SK-N-SH treated with all-trans-retinoic acid at 6 μM for 48 hours (cell line): ENCODE measurements at regions not wholly inside any gene's neighbourhood (a gene's known extent, or its start where the extent isn't known, plus 50 kb on each side); places are given as distances from the start of the nearest gene placed in this dataset.

Source experiments
- ATAC-seq: fragments of 200-7000 bp; cut with Tn5 transposase; 3 replicates; pipeline ENCODE4 v1.9.1; 2020; ENCODE audit warnings: mild to moderate bottlenecking, moderate library complexity
- ARNTL ChIP-seq: fragments of 450-650 bp; formaldehyde crosslinking; IDR thresholded peaks from 2 replicates; pipeline ENCODE4 v1.5.0; 2020; ENCODE audit warnings: low read depth, mild to moderate bottlenecking, moderate library complexity, borderline replicate concordance
- BACH2 ChIP-seq: fragments of 250-450 bp; sonication (Bioruptor Pico); IDR thresholded peaks from 2 replicates; pipeline ENCODE4 v1.9.0; 2021; ENCODE audit warnings: mild to moderate bottlenecking, borderline replicate concordance
- CSDC2 ChIP-seq: fragments of 250-450 bp; sonication (Bioruptor Pico); IDR thresholded peaks from 2 replicates; pipeline ENCODE4 v1.5.0; 2020; ENCODE audit warnings: mild to moderate bottlenecking, moderate library complexity
- ESRRG ChIP-seq: fragments of 250-450 bp; sonication (Bioruptor Pico); IDR thresholded peaks from 2 replicates; pipeline ENCODE4 v1.6.1; 2021; ENCODE audit warnings: mild to moderate bottlenecking
- ISL1 ChIP-seq: fragments of 250-450 bp; sonication (Bioruptor Pico); IDR thresholded peaks from 2 replicates; pipeline ENCODE4 v2.1.2; 2022; ENCODE audit warnings: mild to moderate bottlenecking, moderate library complexity
- RARB ChIP-seq: fragments of 250-450 bp; sonication (Bioruptor Pico); IDR thresholded peaks from 2 replicates; pipeline ENCODE4 v1.8.0; 2021; ENCODE audit warnings: mild to moderate bottlenecking, moderate library complexity
- SNAI2 ChIP-seq: fragments of 250-450 bp; sonication (Bioruptor Pico); IDR thresholded peaks from 2 replicates; pipeline ENCODE4 v1.5.0; 2020; ENCODE audit warnings: mild to moderate bottlenecking, moderate library complexity
- TCF4 ChIP-seq: fragments of 250-450 bp; sonication (Bioruptor Pico); IDR thresholded peaks from 2 replicates; pipeline ENCODE4 v1.8.0; 2021; ENCODE audit warnings: mild to moderate bottlenecking, moderate library complexity, borderline replicate concordance
- ZC3H10 ChIP-seq: fragments of 250-450 bp; sonication (Bioruptor Pico); IDR thresholded peaks from 2 replicates; pipeline ENCODE4 v1.5.1; 2021; ENCODE audit warnings: mild to moderate bottlenecking, moderate library complexity
- ZFP3 ChIP-seq: fragments of 250-450 bp; sonication (Bioruptor Pico); IDR thresholded peaks from 2 replicates; pipeline ENCODE4 v1.5.0; 2020; ENCODE audit warnings: mild to moderate bottlenecking, moderate library complexity
- ZNF565 ChIP-seq: fragments of 450-650 bp; formaldehyde crosslinking; conservative IDR thresholded peaks from 2 replicates; pipeline ENCODE4 v1.5.0; 2020; ENCODE audit warnings: low read depth, mild to moderate bottlenecking, moderate library complexity
- ZNF70 ChIP-seq: fragments of 450-650 bp; formaldehyde crosslinking; IDR thresholded peaks from 2 replicates; pipeline ENCODE4 v1.5.0; 2020; ENCODE audit warnings: mild to moderate bottlenecking, moderate library complexity
- ZNF8 ChIP-seq: fragments of 450-650 bp; formaldehyde crosslinking; IDR thresholded peaks from 2 replicates; pipeline ENCODE4 v1.5.0; 2020; ENCODE audit warnings: mild to moderate bottlenecking, moderate library complexity
- TF ChIP-seq, protein P1 (sequence below): fragments of 250-450 bp; sonication (Bioruptor Pico); IDR thresholded peaks from 2 replicates; pipeline ENCODE4 v1.8.0; 2021; ENCODE audit warnings: low read depth, mild to moderate bottlenecking, moderate library complexity, borderline replicate concordance
- TF ChIP-seq, protein P2 (sequence below): fragments of 250-450 bp; sonication (Bioruptor Pico); IDR thresholded peaks from 2 replicates; pipeline ENCODE4 v1.8.0; 2020; ENCODE audit warnings: mild to moderate bottlenecking, moderate library complexity, borderline replicate concordance
- TF ChIP-seq, protein P3 (sequence below): fragments of 250-450 bp; sonication (Bioruptor Pico); IDR thresholded peaks from 2 replicates; pipeline ENCODE4 v1.5.1; 2021; ENCODE audit warnings: mild to moderate bottlenecking, moderate library complexity
- TF ChIP-seq, protein P4 (sequence below): fragments of 250-450 bp; sonication (Bioruptor Pico); IDR thresholded peaks from 2 replicates; pipeline ENCODE4 v1.5.1; 2020; ENCODE audit warnings: low read depth, mild to moderate bottlenecking, moderate library complexity
- TF ChIP-seq, protein P5 (sequence below): fragments of 250-450 bp; sonication (Bioruptor Pico); IDR thresholded peaks from 2 replicates; pipeline ENCODE4 v1.5.0; 2020; ENCODE audit warnings: mild to moderate bottlenecking, moderate library complexity

DNA sequence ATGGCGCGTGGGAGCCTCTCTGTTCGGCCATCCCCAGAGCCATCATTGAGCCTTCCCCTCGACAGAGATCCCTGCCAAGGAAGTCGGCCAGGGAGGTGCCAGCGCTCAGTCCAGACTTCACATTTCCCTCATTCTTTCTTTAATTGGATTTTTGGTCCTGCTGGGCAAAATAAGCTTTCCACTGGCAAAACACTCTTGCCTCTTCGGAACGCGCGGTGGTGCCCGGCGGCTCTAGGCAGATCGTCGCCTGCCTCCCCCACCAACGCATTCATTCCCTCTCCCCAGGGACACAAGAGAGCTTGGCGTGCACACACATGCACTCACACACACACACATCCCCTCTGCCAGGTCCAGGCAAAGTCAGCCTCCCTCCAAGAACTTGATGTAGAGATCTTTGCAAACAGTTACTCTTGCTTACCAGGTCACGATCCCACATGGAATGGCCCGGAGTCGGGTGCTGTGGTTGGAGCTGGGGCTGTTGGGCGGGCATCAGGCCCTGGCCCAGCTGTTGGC lies 257.1 kb downstream of the BCOR start:
- no peak for ATAC-seq
- no peak for TF ChIP-seq ZC3H10 (CRISPR knock-in tag)
- TF ChIP-seq ESRRG (CRISPR knock-in tag): no peak
- no peak for TF ChIP-seq ZNF70 (CRISPR knock-in tag)
- TF ChIP-seq ZFP3: no peak
- TF ChIP-seq, protein P1, sequence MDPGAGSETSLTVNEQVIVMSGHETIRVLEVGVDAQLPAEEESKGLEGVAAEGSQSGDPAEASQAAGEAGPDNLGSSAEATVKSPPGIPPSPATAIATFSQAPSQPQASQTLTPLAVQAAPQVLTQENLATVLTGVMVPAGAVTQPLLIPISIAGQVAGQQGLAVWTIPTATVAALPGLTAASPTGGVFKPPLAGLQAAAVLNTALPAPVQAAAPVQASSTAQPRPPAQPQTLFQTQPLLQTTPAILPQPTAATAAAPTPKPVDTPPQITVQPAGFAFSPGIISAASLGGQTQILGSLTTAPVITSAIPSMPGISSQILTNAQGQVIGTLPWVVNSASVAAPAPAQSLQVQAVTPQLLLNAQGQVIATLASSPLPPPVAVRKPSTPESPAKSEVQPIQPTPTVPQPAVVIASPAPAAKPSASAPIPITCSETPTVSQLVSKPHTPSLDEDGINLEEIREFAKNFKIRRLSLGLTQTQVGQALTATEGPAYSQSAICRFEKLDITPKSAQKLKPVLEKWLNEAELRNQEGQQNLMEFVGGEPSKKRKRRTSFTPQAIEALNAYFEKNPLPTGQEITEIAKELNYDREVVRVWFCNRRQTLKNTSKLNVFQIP (CRISPR knock-in tag): no peak
- TF ChIP-seq BACH2 (CRISPR knock-in tag): no peak
- TF ChIP-seq, protein P2, sequence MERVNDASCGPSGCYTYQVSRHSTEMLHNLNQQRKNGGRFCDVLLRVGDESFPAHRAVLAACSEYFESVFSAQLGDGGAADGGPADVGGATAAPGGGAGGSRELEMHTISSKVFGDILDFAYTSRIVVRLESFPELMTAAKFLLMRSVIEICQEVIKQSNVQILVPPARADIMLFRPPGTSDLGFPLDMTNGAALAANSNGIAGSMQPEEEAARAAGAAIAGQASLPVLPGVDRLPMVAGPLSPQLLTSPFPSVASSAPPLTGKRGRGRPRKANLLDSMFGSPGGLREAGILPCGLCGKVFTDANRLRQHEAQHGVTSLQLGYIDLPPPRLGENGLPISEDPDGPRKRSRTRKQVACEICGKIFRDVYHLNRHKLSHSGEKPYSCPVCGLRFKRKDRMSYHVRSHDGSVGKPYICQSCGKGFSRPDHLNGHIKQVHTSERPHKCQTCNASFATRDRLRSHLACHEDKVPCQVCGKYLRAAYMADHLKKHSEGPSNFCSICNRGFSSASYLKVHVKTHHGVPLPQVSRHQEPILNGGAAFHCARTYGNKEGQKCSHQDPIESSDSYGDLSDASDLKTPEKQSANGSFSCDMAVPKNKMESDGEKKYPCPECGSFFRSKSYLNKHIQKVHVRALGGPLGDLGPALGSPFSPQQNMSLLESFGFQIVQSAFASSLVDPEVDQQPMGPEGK: no peak
- TF ChIP-seq ARNTL: no peak
- TF ChIP-seq, protein P3, sequence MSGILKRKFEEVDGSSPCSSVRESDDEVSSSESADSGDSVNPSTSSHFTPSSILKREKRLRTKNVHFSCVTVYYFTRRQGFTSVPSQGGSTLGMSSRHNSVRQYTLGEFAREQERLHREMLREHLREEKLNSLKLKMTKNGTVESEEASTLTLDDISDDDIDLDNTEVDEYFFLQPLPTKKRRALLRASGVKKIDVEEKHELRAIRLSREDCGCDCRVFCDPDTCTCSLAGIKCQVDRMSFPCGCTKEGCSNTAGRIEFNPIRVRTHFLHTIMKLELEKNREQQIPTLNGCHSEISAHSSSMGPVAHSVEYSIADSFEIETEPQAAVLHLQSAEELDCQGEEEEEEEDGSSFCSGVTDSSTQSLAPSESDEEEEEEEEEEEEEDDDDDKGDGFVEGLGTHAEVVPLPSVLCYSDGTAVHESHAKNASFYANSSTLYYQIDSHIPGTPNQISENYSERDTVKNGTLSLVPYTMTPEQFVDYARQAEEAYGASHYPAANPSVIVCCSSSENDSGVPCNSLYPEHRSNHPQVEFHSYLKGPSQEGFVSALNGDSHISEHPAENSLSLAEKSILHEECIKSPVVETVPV (CRISPR knock-in tag): no peak
- TF ChIP-seq SNAI2: no peak
- TF ChIP-seq ZNF565: no peak

DNA sequence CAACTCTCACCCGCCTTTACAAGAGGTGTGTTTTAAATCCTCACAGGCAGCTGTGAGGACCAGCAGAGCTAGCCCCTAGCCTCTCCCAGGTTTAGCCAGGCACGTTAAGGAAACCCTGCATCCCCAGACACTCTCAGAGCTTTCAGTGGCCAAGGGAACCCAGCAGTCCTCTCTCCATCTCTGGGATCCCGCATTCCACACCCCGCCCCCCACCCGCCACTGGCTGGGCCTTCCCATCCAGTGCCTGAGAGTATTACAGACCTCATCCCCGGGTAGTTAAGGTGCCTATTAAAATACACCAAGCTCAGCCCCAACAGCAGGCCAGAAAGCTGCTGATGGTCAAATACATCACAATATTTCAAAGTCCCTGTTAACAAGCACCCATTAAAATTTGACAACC lies 256.2 kb downstream of the BCOR start:
- TF ChIP-seq, protein P4, sequence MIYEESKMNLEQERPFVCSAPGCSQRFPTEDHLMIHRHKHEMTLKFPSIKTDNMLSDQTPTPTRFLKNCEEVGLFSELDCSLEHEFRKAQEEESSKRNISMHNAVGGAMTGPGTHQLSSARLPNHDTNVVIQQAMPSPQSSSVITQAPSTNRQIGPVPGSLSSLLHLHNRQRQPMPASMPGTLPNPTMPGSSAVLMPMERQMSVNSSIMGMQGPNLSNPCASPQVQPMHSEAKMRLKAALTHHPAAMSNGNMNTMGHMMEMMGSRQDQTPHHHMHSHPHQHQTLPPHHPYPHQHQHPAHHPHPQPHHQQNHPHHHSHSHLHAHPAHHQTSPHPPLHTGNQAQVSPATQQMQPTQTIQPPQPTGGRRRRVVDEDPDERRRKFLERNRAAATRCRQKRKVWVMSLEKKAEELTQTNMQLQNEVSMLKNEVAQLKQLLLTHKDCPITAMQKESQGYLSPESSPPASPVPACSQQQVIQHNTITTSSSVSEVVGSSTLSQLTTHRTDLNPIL (CRISPR knock-in tag): no peak
- TF ChIP-seq, protein P1 (CRISPR knock-in tag): no peak
- TF ChIP-seq RARB (CRISPR knock-in tag): no peak
- no peak for TF ChIP-seq ISL1 (CRISPR knock-in tag)
- no peak for TF ChIP-seq ZNF8 (CRISPR knock-in tag)
- no peak for TF ChIP-seq ZFP3
- no peak for TF ChIP-seq ESRRG (CRISPR knock-in tag)
- TF ChIP-seq CSDC2 (CRISPR knock-in tag): no peak
- no peak for TF ChIP-seq BACH2 (CRISPR knock-in tag)
- TF ChIP-seq, protein P5, sequence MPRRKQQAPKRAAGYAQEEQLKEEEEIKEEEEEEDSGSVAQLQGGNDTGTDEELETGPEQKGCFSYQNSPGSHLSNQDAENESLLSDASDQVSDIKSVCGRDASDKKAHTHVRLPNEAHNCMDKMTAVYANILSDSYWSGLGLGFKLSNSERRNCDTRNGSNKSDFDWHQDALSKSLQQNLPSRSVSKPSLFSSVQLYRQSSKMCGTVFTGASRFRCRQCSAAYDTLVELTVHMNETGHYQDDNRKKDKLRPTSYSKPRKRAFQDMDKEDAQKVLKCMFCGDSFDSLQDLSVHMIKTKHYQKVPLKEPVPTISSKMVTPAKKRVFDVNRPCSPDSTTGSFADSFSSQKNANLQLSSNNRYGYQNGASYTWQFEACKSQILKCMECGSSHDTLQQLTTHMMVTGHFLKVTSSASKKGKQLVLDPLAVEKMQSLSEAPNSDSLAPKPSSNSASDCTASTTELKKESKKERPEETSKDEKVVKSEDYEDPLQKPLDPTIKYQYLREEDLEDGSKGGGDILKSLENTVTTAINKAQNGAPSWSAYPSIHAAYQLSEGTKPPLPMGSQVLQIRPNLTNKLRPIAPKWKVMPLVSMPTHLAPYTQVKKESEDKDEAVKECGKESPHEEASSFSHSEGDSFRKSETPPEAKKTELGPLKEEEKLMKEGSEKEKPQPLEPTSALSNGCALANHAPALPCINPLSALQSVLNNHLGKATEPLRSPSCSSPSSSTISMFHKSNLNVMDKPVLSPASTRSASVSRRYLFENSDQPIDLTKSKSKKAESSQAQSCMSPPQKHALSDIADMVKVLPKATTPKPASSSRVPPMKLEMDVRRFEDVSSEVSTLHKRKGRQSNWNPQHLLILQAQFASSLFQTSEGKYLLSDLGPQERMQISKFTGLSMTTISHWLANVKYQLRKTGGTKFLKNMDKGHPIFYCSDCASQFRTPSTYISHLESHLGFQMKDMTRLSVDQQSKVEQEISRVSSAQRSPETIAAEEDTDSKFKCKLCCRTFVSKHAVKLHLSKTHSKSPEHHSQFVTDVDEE: no peak
- TF ChIP-seq TCF4 (CRISPR knock-in tag): no peak
- TF ChIP-seq, protein P3 (CRISPR knock-in tag): no peak
- no peak for TF ChIP-seq ARNTL
- no peak for TF ChIP-seq ZC3H10 (CRISPR knock-in tag)
- no peak for ATAC-seq
